H9 (cell line): ENCODE measurements at regions not wholly inside any gene's neighbourhood (a gene's known extent, or its start where the extent isn't known, plus 50 kb on each side); places are given as distances from the start of the nearest gene placed in this dataset.

ENCODE experiments used
- DNase-seq: peaks from one replicate; pipeline ENCODE4 v3.0.0-alpha.2; 2017
- H2AFZ ChIP-seq: one replicate; pipeline ENCODE4 v1.6.1; 2013; ENCODE audit warnings: mild to moderate bottlenecking, low read length, control low read depth, moderate library complexity
- H2AK5ac ChIP-seq: 2 replicates; pipeline ENCODE4 v1.6.1; 2013; ENCODE audit warnings: low read length, control low read depth, mixed read lengths; ENCODE audit not compliant: insufficient read length
- H2BK120ac ChIP-seq: one replicate; pipeline ENCODE4 v1.6.1; 2013; ENCODE audit warnings: low read depth, mild to moderate bottlenecking, low read length, control low read depth, inconsistent platforms; ENCODE audit not compliant: poor library complexity, severe bottlenecking
- H2BK12ac ChIP-seq: 2 replicates; pipeline ENCODE4 v1.6.1; 2013; ENCODE audit warnings: low read length, control low read depth, mixed read lengths, low read depth; ENCODE audit not compliant: insufficient read length
- H2BK15ac ChIP-seq: 2 replicates; pipeline ENCODE4 v1.6.1; 2013; ENCODE audit warnings: low read depth, low read length, control low read depth
- H2BK20ac ChIP-seq: one replicate; pipeline ENCODE4 v1.6.1; 2013; ENCODE audit warnings: low read depth, mild to moderate bottlenecking, low read length, control low read depth, inconsistent platforms; ENCODE audit not compliant: poor library complexity, severe bottlenecking
- H2BK5ac ChIP-seq: 2 replicates; pipeline ENCODE4 v1.6.1; 2013; ENCODE audit warnings: low read length, control low read depth, mixed read lengths; ENCODE audit not compliant: insufficient read length
- H3K14ac ChIP-seq: 2 replicates; pipeline ENCODE4 v1.6.1; 2013; ENCODE audit warnings: low read length, control low read depth; ENCODE audit not compliant: insufficient read depth
- H3K18ac ChIP-seq: 2 replicates; pipeline ENCODE4 v1.6.1; 2013; ENCODE audit warnings: low read depth, mild to moderate bottlenecking, mixed read lengths, low read length, control low read depth; ENCODE audit not compliant: insufficient read length
- H3K23ac ChIP-seq: 2 replicates; pipeline ENCODE4 v1.6.1; 2013; ENCODE audit warnings: low read length, control low read depth, mixed read lengths, low read depth; ENCODE audit not compliant: insufficient read length
- H3K23me2 ChIP-seq: 2 replicates; pipeline ENCODE4 v1.6.1; 2013; ENCODE audit warnings: low read depth, mild to moderate bottlenecking, mixed read lengths, low read length, control low read depth; ENCODE audit not compliant: insufficient read length, poor library complexity, severe bottlenecking
- H3K27ac ChIP-seq: 2 replicates; pipeline ENCODE4 v1.5.1; 2013; ENCODE audit warnings: low read length, control low read depth, mixed read lengths, low read depth; ENCODE audit not compliant: insufficient read length
- H3K27me3 ChIP-seq: 2 replicates; pipeline ENCODE4 v1.6.1; 2013; ENCODE audit warnings: low read length, control low read depth, inconsistent platforms; ENCODE audit not compliant: insufficient read depth
- H3K4ac ChIP-seq: 2 replicates; pipeline ENCODE4 v1.6.1; 2013; ENCODE audit warnings: low read depth, mild to moderate bottlenecking, control low read depth, inconsistent platforms, low read length, moderate library complexity
- H3K4me1 ChIP-seq: 2 replicates; pipeline ENCODE4 v1.6.1; 2013; ENCODE audit warnings: low read length, control low read depth, inconsistent platforms; ENCODE audit not compliant: insufficient read depth
- H3K4me2 ChIP-seq: 2 replicates; pipeline ENCODE4 v1.6.1; 2013; ENCODE audit warnings: low read length, control low read depth, mixed read lengths; ENCODE audit not compliant: insufficient read length, insufficient read depth
- H3K56ac ChIP-seq: 2 replicates; pipeline ENCODE4 v1.6.1; 2013; ENCODE audit warnings: low read depth, mild to moderate bottlenecking, mixed read lengths, low read length, control low read depth; ENCODE audit not compliant: insufficient read length
- H3K79me1 ChIP-seq: 2 replicates; pipeline ENCODE4 v1.6.1; 2013; ENCODE audit warnings: low read depth, mild to moderate bottlenecking, moderate library complexity, low read length, control low read depth, inconsistent platforms; ENCODE audit not compliant: insufficient read depth, poor library complexity, severe bottlenecking
- H3K79me2 ChIP-seq: 2 replicates; pipeline ENCODE4 v1.6.1; 2013; ENCODE audit warnings: low read length, control low read depth, inconsistent platforms; ENCODE audit not compliant: insufficient read depth
- H3K9ac ChIP-seq: 2 replicates; pipeline ENCODE4 v1.6.1; 2013; ENCODE audit warnings: low read length, control low read depth, mixed read lengths; ENCODE audit not compliant: insufficient read length; ENCODE audit errors: extremely low read depth
- H3K9me3 ChIP-seq: one replicate; pipeline ENCODE4 v1.6.1; 2013; ENCODE audit warnings: low read depth, low read length, inconsistent platforms; ENCODE audit not compliant: control insufficient read depth
- H3T11ph ChIP-seq: one replicate; pipeline ENCODE4 v1.6.1; 2013; ENCODE audit warnings: mild to moderate bottlenecking, low read length, control low read depth, inconsistent platforms
- H4K20me1 ChIP-seq: one replicate; pipeline ENCODE4 v1.6.1; 2013; ENCODE audit not compliant: control insufficient read depth, insufficient read length, insufficient read depth
- H4K5ac ChIP-seq: 2 replicates; pipeline ENCODE4 v1.6.1; 2013; ENCODE audit warnings: low read depth, mild to moderate bottlenecking, mixed read lengths, low read length, control low read depth; ENCODE audit not compliant: insufficient read length
- H4K8ac ChIP-seq: replicated peaks from 2 replicates; pipeline ENCODE4 v1.6.1; 2013; ENCODE audit warnings: low read length, control low read depth, mixed read lengths, low read depth; ENCODE audit not compliant: insufficient read length
- H4K91ac ChIP-seq: 2 replicates; pipeline ENCODE4 v1.6.1; 2013; ENCODE audit warnings: low read depth, mild to moderate bottlenecking, moderate library complexity, mixed read lengths, low read length, control low read depth; ENCODE audit not compliant: insufficient read length
- H3K27ac Mint-ChIP-seq, 3 experiments: 2 replicates in 2 of 3; 3 replicates in 1 of 3; pipeline ENCODE4 v1.8.0; 2020 to 2021; ENCODE audit warnings: mixed read lengths in 3 of 3, mild to moderate bottlenecking in 1 of 3, moderate library complexity in 1 of 3
- H3K27me3 Mint-ChIP-seq: 2 replicates; pipeline ENCODE4 v1.8.0; 2021; ENCODE audit warnings: low read depth, mild to moderate bottlenecking, moderate library complexity, mixed read lengths
- H3K36me3 Mint-ChIP-seq, 3 experiments: 2 replicates in 2 of 3; 3 replicates in 1 of 3; pipeline ENCODE4 v1.8.0; 2020 to 2021; ENCODE audit warnings: low read depth in 3 of 3, mixed read lengths in 3 of 3; ENCODE audit not compliant: insufficient read depth in 1 of 3
- H3K4me1 Mint-ChIP-seq, 2 experiments: 2 replicates each; pipeline ENCODE4 v1.8.0; 2020; ENCODE audit warnings: mixed read lengths in 2 of 2
- H3K4me3 Mint-ChIP-seq, 2 experiments: 2 replicates in 1 of 2; 3 replicates in 1 of 2; pipeline ENCODE4 v1.8.0; 2020 to 2021; ENCODE audit warnings: mild to moderate bottlenecking in 2 of 2, mixed read lengths in 2 of 2, moderate library complexity in 1 of 2
- H3K9me3 Mint-ChIP-seq, 2 experiments: 2 replicates in 1 of 2; 3 replicates in 1 of 2; pipeline ENCODE4 v1.8.0; 2020; ENCODE audit warnings: mild to moderate bottlenecking in 2 of 2, mixed read lengths in 2 of 2, moderate library complexity in 1 of 2
- CTCF ChIP-seq: fragments of 200-600 bp; sonication (generic); conservative IDR thresholded peaks from 3 replicates; pipeline ENCODE4 v1.8.0; 2021; ENCODE audit warnings: antibody characterized with exemption, mild to moderate bottlenecking
- WGBS: extraction: QIAGEN DNeasy Blood & Tissue Kit; methylation state at CpG from one replicate; pipeline ENCODE4 v1.1.7; 2013; ENCODE audit warnings: missing lambda C conversion rate, low lambda C conversion rate, mixed read lengths; ENCODE audit not compliant: insufficient read length; ENCODE audit errors: extremely low coverage; 5-methylcytosine and 5-hydroxymethylcytosine counted together

- no peak overlapping the region for H3K4ac ChIP-seq
- DNase-seq = no peak
- no peak overlapping the region for H2BK15ac ChIP-seq
- H3K14ac ChIP-seq = no peak overlapping the region; the same call in 1 of the 2 replicates
- no peak overlapping the region for H3K27ac ChIP-seq
- H3K18ac ChIP-seq = no peak overlapping the region
- Mint-ChIP-seq H3K4me3 (no peak overlapping the region), H3K9me3 (peaks cover 0 to 3% of the 10 kb centered on the region in 2 experiments; a peak in 1 of 5 replicates), H3K27me3 (no peaks in the 10 kb centered on the region; the same call in 1 of the 2 replicates), H3K4me1 (peaks cover 3 to 8% of the 10 kb centered on the region in 2 experiments; a peak in 2 of 4 replicates), H3K36me3 (no peaks in the 10 kb centered on the region), H3K27ac (no peak overlapping the region)
- H3K4me2 ChIP-seq = no peak overlapping the region
- no peak overlapping the region for H2BK120ac ChIP-seq
- no peak overlapping the region for H3K56ac ChIP-seq
- H2BK20ac ChIP-seq = no peak overlapping the region
- H3K9me3 ChIP-seq = no peaks in the 10 kb centered on the region
- no peaks in the 10 kb centered on the region for H3K27me3 ChIP-seq
- no peaks in the 10 kb centered on the region for H3K4me1 ChIP-seq
- no peak overlapping the region for H2BK12ac ChIP-seq
- no peak overlapping the region for H3T11ph ChIP-seq
- no peak overlapping the region for H3K9ac ChIP-seq
- H3K23me2 ChIP-seq = no peaks in the 10 kb centered on the region
- no peaks in the 10 kb centered on the region for H3K79me1 ChIP-seq
- H4K8ac ChIP-seq = no peak overlapping the region
- H3K79me2 ChIP-seq = no peaks in the 10 kb centered on the region
- H4K20me1 ChIP-seq = no peaks in the 10 kb centered on the region
- TF ChIP-seq CTCF = no peak
- no peak overlapping the region for H2AFZ ChIP-seq
- no peak overlapping the region for H4K91ac ChIP-seq
- H2AK5ac ChIP-seq = no peak overlapping the region
- WGBS = no CpG with 5 or more reads among the region's 6 CpGs
- no peak overlapping the region for H3K23ac ChIP-seq
- H4K5ac ChIP-seq = no peak overlapping the region
- H2BK5ac ChIP-seq = no peak overlapping the region
Measured at GRCh38 chr15:99453637-99454030, 112.2 kb upstream of the MEF2A start.
